Neuron (in vitro differentiated cells): ENCODE measurements at regions not wholly inside any gene's neighbourhood (a gene's known extent, or its start where the extent isn't known, plus 50 kb on each side); places are given as distances from the start of the nearest gene placed in this dataset.

Experiments
- H2AFZ ChIP-seq: one replicate; pipeline ENCODE4 v1.6.1; 2013; ENCODE audit warnings: low read depth, mild to moderate bottlenecking, inconsistent platforms, low read length, moderate library complexity
- H3K27me3 ChIP-seq: one replicate; pipeline ENCODE4 v1.6.1; 2013; ENCODE audit warnings: low read length; ENCODE audit not compliant: insufficient read depth
- H3K36me3 ChIP-seq: one replicate; pipeline ENCODE4 v1.6.1; 2013; ENCODE audit warnings: low read length; ENCODE audit not compliant: insufficient read depth
- H3K4me1 ChIP-seq: one replicate; pipeline ENCODE4 v1.6.1; 2013; ENCODE audit warnings: low read length; ENCODE audit not compliant: insufficient read depth
- H3K4me3 ChIP-seq: 2 replicates; pipeline ENCODE4 v1.5.1; 2013; ENCODE audit warnings: mild to moderate bottlenecking, low read length, moderate library complexity
- H3K9me3 ChIP-seq: one replicate; pipeline ENCODE4 v1.6.1; 2013; ENCODE audit warnings: low read length

DNA sequence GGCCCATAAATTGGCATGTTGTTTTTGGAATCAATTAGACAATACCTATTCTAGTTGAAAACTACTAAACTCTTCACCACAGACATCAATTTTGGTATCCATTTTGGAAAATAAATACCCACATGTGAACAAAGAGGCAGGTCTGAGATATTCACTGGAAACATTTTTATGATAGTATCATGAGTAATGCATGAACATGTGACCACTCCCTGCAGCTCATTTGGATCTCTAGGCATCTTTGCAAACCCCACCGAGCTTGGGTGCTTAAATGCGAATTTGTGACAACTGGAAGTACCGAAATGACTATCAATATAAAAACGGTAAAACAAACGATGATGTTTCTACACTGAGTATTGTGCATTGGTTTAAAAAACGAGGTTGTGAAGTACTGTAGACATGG, 285.2 kb downstream of the IRF8 start:
- H3K4me1 ChIP-seq, result no peaks in the 10 kb centered on the region
- H3K27me3 ChIP-seq, result peaks cover 12% of the 10 kb centered on the region
- H3K9me3 ChIP-seq, result no peaks in the 10 kb centered on the region
- no peaks in the 10 kb centered on the region for H3K36me3 ChIP-seq
- no peak overlapping the region for H2AFZ ChIP-seq
- H3K4me3 ChIP-seq, result no peak overlapping the region

DNA sequence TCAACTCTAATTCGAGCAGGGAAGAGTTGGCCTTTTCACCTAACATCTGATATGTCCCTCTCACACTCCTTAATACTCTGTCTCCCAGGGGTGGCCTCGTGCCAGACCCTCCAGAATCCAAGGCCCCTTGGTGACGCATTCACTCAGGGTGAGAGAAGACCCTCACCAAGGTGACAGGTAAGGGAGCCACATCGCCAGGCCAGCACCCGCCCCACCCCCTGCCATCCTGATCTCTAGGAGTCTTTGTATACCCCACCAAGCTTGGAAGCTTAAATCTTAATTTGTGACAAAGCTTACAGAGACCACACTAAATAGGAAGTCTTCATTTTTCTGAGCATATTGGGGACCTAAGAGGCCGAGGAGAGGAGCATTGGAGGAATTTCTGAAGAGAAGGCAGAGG, 286.1 kb downstream of the IRF8 start:
- H3K9me3 ChIP-seq, result no peaks in the 10 kb centered on the region
- H3K4me1 ChIP-seq, result no peaks in the 10 kb centered on the region
- H3K27me3 ChIP-seq, result peaks cover 12% of the 10 kb centered on the region
- no peak overlapping the region for H2AFZ ChIP-seq
- no peak overlapping the region for H3K4me3 ChIP-seq
- no peaks in the 10 kb centered on the region for H3K36me3 ChIP-seq

GRCh38 chr16:86186313-86186712, 287.4 kb downstream of the IRF8 start:
- H3K4me3 ChIP-seq, result no peak overlapping the region
- H3K27me3 ChIP-seq, result peaks cover 12% of the 10 kb centered on the region
- no peak overlapping the region for H2AFZ ChIP-seq
- no peaks in the 10 kb centered on the region for H3K36me3 ChIP-seq
- no peaks in the 10 kb centered on the region for H3K4me1 ChIP-seq
- no peaks in the 10 kb centered on the region for H3K9me3 ChIP-seq

- Histone ChIP-seq H3K27me3 (peaks cover 27% of the 10 kb centered on the region), H3K9me3 (no peaks in the 10 kb centered on the region), H2AFZ (no peak overlapping the region), H3K4me1 (no peaks in the 10 kb centered on the region), H3K36me3 (no peaks in the 10 kb centered on the region), H3K4me3 (no peak overlapping the region)
Observed at GRCh38 chr16:86189934-86190333, 291.0 kb downstream of the IRF8 start.

DNA sequence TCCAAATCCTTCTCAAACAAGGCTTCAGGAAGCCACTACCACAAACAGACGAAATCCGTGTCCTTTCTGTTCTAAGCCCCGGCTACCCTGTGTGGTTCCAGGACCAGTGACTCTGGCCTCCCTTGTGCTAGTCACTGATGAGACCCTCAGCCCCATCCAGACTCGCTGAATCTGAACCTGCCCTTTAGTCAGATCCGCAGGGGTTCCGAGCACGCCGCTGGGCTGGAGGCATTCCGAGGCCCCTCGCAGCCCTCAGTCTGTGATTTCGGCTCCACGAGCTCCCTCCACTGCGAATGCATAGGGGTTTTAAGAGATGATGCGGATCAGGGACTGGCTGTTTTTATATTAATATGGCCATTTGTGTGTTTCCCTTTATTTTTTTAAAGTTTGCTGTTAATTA, 292.7 kb downstream of the IRF8 start:
- peaks cover 3% of the 10 kb centered on the region for H3K4me1 ChIP-seq
- no peaks in the 10 kb centered on the region for H3K9me3 ChIP-seq
- no peak overlapping the region for H3K4me3 ChIP-seq
- H3K27me3 ChIP-seq, result peaks cover 31% of the 10 kb centered on the region
- H2AFZ ChIP-seq, result no peak overlapping the region
- H3K36me3 ChIP-seq, result no peaks in the 10 kb centered on the region

GRCh38 chr16:86193528-86194193, 294.7 kb downstream of the IRF8 start:
- no peaks in the 10 kb centered on the region for H3K36me3 ChIP-seq
- no peak overlapping the region for H2AFZ ChIP-seq
- H3K9me3 ChIP-seq, result no peaks in the 10 kb centered on the region
- H3K27me3 ChIP-seq, result peaks cover 35% of the 10 kb centered on the region
- H3K4me3 ChIP-seq, result no peak overlapping the region
- H3K4me1 ChIP-seq, result peaks cover 3% of the 10 kb centered on the region

DNA sequence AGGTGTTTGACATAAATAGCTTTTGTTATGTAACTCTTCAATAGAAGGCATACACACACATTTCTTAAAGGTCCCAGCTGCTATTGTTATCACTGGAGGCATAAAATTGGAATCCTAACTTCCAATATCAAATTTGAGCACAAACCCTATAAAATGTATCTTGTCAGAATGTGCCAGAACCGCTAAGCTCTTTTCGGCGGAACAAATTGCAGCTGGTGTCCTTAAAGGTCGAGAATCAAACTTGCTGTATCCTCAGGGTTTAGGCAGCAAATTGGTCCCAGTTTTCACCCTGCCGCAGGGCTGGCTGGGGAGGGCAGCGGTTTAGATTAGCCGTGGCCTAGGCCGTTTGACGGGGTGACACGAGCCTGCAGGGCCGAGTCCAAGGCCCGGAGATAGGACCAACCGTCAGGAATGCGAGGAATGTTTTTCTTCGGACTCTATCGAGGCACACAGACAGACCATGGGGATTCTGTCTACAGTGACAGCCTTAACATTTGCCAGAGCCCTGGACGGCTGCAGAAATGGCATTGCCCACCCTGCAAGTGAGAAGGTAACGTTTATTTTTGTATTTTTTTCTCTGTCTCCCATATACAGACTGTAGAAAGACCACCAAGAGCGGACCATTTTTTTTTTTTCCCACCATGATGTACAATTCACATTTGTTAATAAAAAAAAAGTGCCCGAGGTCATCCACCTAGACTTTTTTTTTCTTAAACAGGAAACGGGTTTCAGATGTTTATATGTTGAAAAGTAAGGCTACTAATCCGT, 297.1 kb downstream of the IRF8 start:
- no peak overlapping the region for H2AFZ ChIP-seq
- no peak overlapping the region for H3K4me3 ChIP-seq
- no peaks in the 10 kb centered on the region for H3K9me3 ChIP-seq
- peaks cover 55% of the 10 kb centered on the region for H3K27me3 ChIP-seq
- no peaks in the 10 kb centered on the region for H3K36me3 ChIP-seq
- H3K4me1 ChIP-seq, result peaks cover 3% of the 10 kb centered on the region

DNA sequence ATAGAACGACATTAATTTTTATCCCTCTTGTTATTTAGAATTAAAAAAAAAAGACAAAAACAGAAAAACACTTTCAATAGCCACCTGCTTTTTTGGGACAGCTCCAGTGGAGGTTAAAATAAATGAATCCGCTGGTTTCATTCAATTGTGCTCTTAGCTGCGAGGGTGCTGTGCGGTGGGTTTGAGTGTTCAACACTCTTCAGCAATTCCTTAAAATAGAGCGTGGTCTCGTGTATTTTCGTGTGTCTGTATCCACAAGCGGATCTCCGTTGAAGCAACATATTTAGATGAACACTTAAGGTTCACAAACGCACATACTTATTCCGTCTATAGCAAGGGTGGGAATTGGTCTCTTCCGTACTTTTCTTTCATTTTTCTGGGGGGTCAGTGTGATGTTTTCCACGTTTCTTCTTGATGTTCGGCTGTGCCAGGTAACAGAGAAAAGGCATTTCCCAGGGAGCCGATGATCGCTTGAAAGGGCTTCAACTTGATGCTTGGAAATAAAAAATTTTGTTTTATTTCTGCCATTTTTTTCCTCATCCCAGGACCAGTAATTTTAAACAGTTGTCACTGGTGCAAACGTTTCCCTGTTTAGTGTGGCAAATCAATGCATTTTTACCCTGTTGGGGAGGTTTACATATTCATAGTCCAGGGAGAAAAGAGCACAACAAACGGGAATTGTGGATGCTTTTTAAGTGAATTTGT, 297.9 kb downstream of the IRF8 start:
- peaks cover 55% of the 10 kb centered on the region for H3K27me3 ChIP-seq
- no peak overlapping the region for H2AFZ ChIP-seq
- no peaks in the 10 kb centered on the region for H3K9me3 ChIP-seq
- no peaks in the 10 kb centered on the region for H3K36me3 ChIP-seq
- peaks cover 3% of the 10 kb centered on the region for H3K4me1 ChIP-seq
- no peak overlapping the region for H3K4me3 ChIP-seq

- Histone ChIP-seq H3K4me3 (no peak overlapping the region), H3K4me1 (peaks cover 3% of the 10 kb centered on the region), H3K9me3 (no peaks in the 10 kb centered on the region), H2AFZ (no peak overlapping the region), H3K36me3 (no peaks in the 10 kb centered on the region), H3K27me3 (peaks cover 57% of the 10 kb centered on the region)
Observed at GRCh38 chr16:86198206-86199118, 299.5 kb downstream of the IRF8 start.

DNA sequence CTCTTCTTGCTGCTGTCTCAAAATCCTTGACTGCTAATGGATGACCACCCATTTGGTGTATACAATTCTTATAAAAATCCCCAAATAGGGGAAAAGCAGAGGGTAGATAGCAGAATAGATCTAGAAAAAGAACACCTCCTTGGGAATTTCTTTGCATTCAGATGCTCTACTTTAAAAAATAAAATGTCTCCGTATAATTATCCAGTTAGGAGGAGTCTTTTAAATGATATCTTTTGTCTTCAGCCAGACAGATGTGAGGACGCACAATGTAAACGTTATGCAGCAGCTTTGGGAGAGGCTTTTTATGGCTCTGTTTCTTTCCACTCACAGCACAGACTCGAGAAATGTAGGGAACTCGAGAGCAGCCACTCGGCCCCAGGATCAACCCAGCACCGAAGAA, 300.2 kb downstream of the IRF8 start:
- Histone ChIP-seq H3K4me1 (peaks cover 3% of the 10 kb centered on the region), H3K4me3 (no peak overlapping the region), H2AFZ (no peak overlapping the region), H3K36me3 (no peaks in the 10 kb centered on the region), H3K9me3 (no peaks in the 10 kb centered on the region), H3K27me3 (peaks cover 52% of the 10 kb centered on the region)

- peaks cover 3% of the 10 kb centered on the region for H3K4me1 ChIP-seq
- no peaks in the 10 kb centered on the region for H3K36me3 ChIP-seq
- peaks cover 49% of the 10 kb centered on the region for H3K27me3 ChIP-seq
- no peaks in the 10 kb centered on the region for H3K9me3 ChIP-seq
- no peak overlapping the region for H3K4me3 ChIP-seq
- H2AFZ ChIP-seq, result no peak overlapping the region
Observed at GRCh38 chr16:86199871-86200695, 301.1 kb downstream of the IRF8 start.

- Histone ChIP-seq H3K4me3 (no peak overlapping the region), H3K9me3 (no peaks in the 10 kb centered on the region), H2AFZ (no peak overlapping the region), H3K36me3 (no peaks in the 10 kb centered on the region), H3K27me3 (peaks cover 50% of the 10 kb centered on the region), H3K4me1 (peaks cover 3% of the 10 kb centered on the region)
Observed at GRCh38 chr16:86200722-86201121, 301.8 kb downstream of the IRF8 start.
